ENCODE measurements at regions not wholly inside any gene's neighbourhood (a gene's known extent, or its start where the extent isn't known, plus 50 kb on each side); places are given as distances from the start of the nearest gene placed in this dataset.

- Histone ChIP-seq H3K9me3 (no peaks in the 10 kb centered on the region), H3K36me3 (ENCODE audit: low read depth) (no peaks in the 10 kb centered on the region), H3K4me1 (ENCODE audit: low read depth) (no peaks in the 10 kb centered on the region), H3K4me3 (no peak overlapping the region)
- intact Hi-C loops (cut with DNase I, micrococcal nuclease) = no loop called here
- ATAC-seq (no peak), DNase-seq (no peak)
- TF ChIP-seq CTCF (IDR thresholded peaks at IDR 0.05) = no peak
Measured at GRCh38 chr22:27638329-27639233, 163.0 kb downstream of the MN1 start.

- no peaks in the 10 kb centered on the region for H3K9me3 ChIP-seq
- intact Hi-C loops (cut with DNase I, micrococcal nuclease) = no loop called here
- no peak for DNase-seq
- ATAC-seq = no peak
- H3K36me3 ChIP-seq (ENCODE audit: low read depth) = no peaks in the 10 kb centered on the region
- H3K4me1 ChIP-seq (ENCODE audit: low read depth) = no peaks in the 10 kb centered on the region
- no peak overlapping the region for H3K4me3 ChIP-seq
- TF ChIP-seq CTCF (IDR thresholded peaks at IDR 0.05) = no peak
Measured at GRCh38 chr22:27639248-27640086, 162.1 kb downstream of the MN1 start.

GRCh38 chr22:27641049-27641795 lies 160.3 kb downstream of the MN1 start:
- H3K4me1 ChIP-seq (ENCODE audit: low read depth) = no peaks in the 10 kb centered on the region
- H3K4me3 ChIP-seq = no peak overlapping the region
- intact Hi-C loops (cut with DNase I, micrococcal nuclease) = no loop called here
- no peaks in the 10 kb centered on the region for H3K9me3 ChIP-seq
- ATAC-seq = no peak
- no peak for DNase-seq
- no peak for TF ChIP-seq CTCF (IDR thresholded peaks at IDR 0.05)
- H3K36me3 ChIP-seq (ENCODE audit: low read depth) = no peaks in the 10 kb centered on the region

GRCh38 chr22:27642104-27642800 lies 159.3 kb downstream of the MN1 start:
- no peaks in the 10 kb centered on the region for H3K9me3 ChIP-seq
- no peaks in the 10 kb centered on the region for H3K4me1 ChIP-seq (ENCODE audit: low read depth)
- no peak for TF ChIP-seq CTCF (IDR thresholded peaks at IDR 0.05)
- no peak for ATAC-seq
- H3K36me3 ChIP-seq (ENCODE audit: low read depth) = no peaks in the 10 kb centered on the region
- no peak overlapping the region for H3K4me3 ChIP-seq
- DNase-seq = no peak
- intact Hi-C loops (cut with DNase I, micrococcal nuclease) = no loop called here

GRCh38 chr22:27643907-27644306 lies 157.6 kb downstream of the MN1 start:
- TF ChIP-seq CTCF (IDR thresholded peaks at IDR 0.05) = no peak
- no peaks in the 10 kb centered on the region for H3K9me3 ChIP-seq
- no peak overlapping the region for H3K4me3 ChIP-seq
- H3K4me1 ChIP-seq (ENCODE audit: low read depth) = no peaks in the 10 kb centered on the region
- ATAC-seq = no peak
- H3K36me3 ChIP-seq (ENCODE audit: low read depth) = no peaks in the 10 kb centered on the region
- intact Hi-C loops (cut with DNase I, micrococcal nuclease) = no loop called here
- no peak for DNase-seq
